Forelimb muscle (tissue), 1 donor: ENCODE measurements at regions not wholly inside any gene's neighbourhood (a gene's known extent, or its start where the extent isn't known, plus 50 kb on each side); places are given as distances from the start of the nearest gene placed in this dataset.
A peak's percentile ranks its signal among the peaks of the same experiment; 100 is the strongest.
"Not testable (repeated sequence)": the region's sequence is repeated elsewhere in the genome, so short reads cannot be mapped to it uniquely, and the experiment has no call there.

Source experiments
- DNase-seq: peaks from one replicate; pipeline ENCODE4 v3.0.0-alpha.2; 2013; ENCODE audit warnings: low read depth

- DNase-seq: no peak
Measured at GRCh38 chr7:25665903-25666670, 437.8 kb upstream of the NPVF start.

- no peak for DNase-seq
Measured at GRCh38 chr7:25666671-25667060, 438.4 kb upstream of the NPVF start.

GRCh38 chr7:25669281-25669781, 441.0 kb upstream of the NPVF start:
- DNase-seq: no peak

- DNase-seq: peak; percentile 49
Measured at GRCh38 chr7:25669961-25670841, 441.9 kb upstream of the NPVF start.

GRCh38 chr7:25671111-25671510, 442.8 kb upstream of the NPVF start:
- DNase-seq: no peak

- no peak for DNase-seq
Measured at GRCh38 chr7:25672496-25672895, 444.2 kb upstream of the NPVF start.

GRCh38 chr7:25675789-25676474, 447.6 kb upstream of the NPVF start:
- DNase-seq: no peak

GRCh38 chr7:25677595-25677994, 449.3 kb upstream of the NPVF start:
- no peak for DNase-seq

GRCh38 chr7:25678215-25678614, 449.9 kb upstream of the NPVF start:
- no peak for DNase-seq

- DNase-seq: no peak
Measured at GRCh38 chr7:25680636-25681035, 452.4 kb upstream of the NPVF start.

- DNase-seq: no peak
Measured at GRCh38 chr7:25684360-25684759, 456.1 kb upstream of the NPVF start.

- no peak for DNase-seq
Measured at GRCh38 chr7:25686493-25686892, 458.2 kb upstream of the NPVF start.

- DNase-seq: no peak
Measured at GRCh38 chr7:25694211-25694610, 457.8 kb upstream of the NFE2L3 start.

- DNase-seq: peak; percentile 64
Measured at GRCh38 chr7:25694699-25695098, 457.3 kb upstream of the NFE2L3 start.

- no peak for DNase-seq
Measured at GRCh38 chr7:25696571-25696970, 455.4 kb upstream of the NFE2L3 start.

- no peak for DNase-seq
Measured at GRCh38 chr7:25698451-25699113, 453.4 kb upstream of the NFE2L3 start.

- DNase-seq: not testable (repeated sequence)
Measured at GRCh38 chr7:25700141-25700540, 451.9 kb upstream of the NFE2L3 start.

GRCh38 chr7:25704413-25704812, 447.6 kb upstream of the NFE2L3 start:
- no peak for DNase-seq

- DNase-seq: no peak
Measured at GRCh38 chr7:25706764-25707163, 445.2 kb upstream of the NFE2L3 start.

GRCh38 chr7:25707768-25708620, 444.0 kb upstream of the NFE2L3 start:
- no peak for DNase-seq

GRCh38 chr7:25710959-25711358, 441.0 kb upstream of the NFE2L3 start:
- DNase-seq: no peak
